ENCODE measurements at regions not wholly inside any gene's neighbourhood (a gene's known extent, or its start where the extent isn't known, plus 50 kb on each side); places are given as distances from the start of the nearest gene placed in this dataset.

GRCh38 chr2:118611691-118612090 is 235.8 kb downstream of the EN1 start:
- TF ChIP-seq CTCF (IDR thresholded peaks at IDR 0.05; ENCODE audit: low read depth, low read length), result no peak

GRCh38 chr2:118609138-118609537 is 238.3 kb downstream of the EN1 start:
- TF ChIP-seq CTCF (IDR thresholded peaks at IDR 0.05; ENCODE audit: low read depth, low read length), result no peak
- no peak overlapping the region for H3K4me3 ChIP-seq (ENCODE audit: low read depth, low read length)

More at GRCh38 chr2:118611691-118612090, 235.8 kb downstream of the EN1 start:
- H3K4me3 ChIP-seq (ENCODE audit: low read depth, low read length), result no peak overlapping the region

DNA sequence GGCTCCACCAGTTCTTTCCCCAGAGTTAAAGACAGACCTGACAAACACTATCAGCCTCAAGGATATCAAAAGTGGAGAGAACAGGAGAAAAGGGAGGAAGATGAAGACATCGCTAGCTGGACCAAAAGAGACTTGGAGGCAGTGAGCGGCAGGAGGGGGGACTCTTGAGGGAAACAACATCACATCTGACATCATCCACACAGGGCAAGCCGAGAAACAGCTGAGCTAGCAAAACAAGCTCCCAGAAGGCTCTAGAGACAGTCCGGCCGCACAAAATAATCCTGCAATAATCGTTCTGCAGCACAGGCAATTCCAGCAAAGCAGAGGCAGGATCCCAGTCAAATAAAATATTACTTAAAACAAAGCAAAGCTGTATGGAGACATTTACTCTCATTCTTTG is 239.8 kb downstream of the EN1 start:
- H3K4me3 ChIP-seq (ENCODE audit: low read depth, low read length), result no peak overlapping the region
- TF ChIP-seq CTCF (IDR thresholded peaks at IDR 0.05; ENCODE audit: low read depth, low read length), result no peak

- no peak for TF ChIP-seq CTCF (IDR thresholded peaks at IDR 0.05; ENCODE audit: low read depth, low read length)
- no peak overlapping the region for H3K4me3 ChIP-seq (ENCODE audit: low read depth, low read length)
These were observed 242.6 kb downstream of the EN1 start for GRCh38 chr2:118604811-118605210.

DNA sequence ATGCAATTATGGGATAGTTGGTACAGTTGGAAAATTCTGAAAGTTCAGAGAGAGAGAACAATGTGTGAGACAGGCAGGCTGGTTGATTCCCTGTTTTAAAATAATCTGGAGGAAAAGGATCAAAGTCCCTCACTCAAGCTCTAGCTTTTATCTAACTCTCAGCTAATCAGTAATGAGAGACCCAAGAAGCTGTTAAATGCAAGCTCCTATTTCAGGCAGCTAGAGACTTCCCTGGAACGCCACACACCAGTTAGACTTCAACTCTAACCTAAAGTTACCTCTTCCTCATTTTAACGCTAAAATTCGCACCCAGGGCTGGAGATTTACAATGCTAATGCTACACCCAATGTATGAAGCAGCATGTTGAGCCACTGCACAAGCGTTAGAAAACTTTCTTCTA is 243.1 kb downstream of the EN1 start:
- no peak for TF ChIP-seq CTCF (IDR thresholded peaks at IDR 0.05; ENCODE audit: low read depth, low read length)

DNA sequence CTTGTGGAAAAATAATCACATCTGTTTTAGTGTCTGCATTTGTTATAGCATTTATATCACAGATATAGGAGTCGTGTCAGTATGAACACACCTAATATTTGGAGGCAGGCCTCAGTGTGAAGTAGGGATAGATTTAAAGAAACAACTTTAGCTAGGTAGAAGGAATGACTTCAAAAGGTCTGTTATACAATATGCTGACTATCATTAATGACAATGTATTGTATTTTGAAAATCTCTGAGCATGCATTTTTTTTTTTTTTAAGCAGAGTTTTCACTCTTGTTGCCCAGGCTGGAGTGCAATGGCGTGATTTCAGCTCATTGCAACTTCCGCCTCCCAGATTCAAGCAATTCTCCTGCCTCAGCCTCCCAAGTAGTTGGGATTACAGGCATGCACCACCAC is 248.3 kb downstream of the EN1 start:
- H3K4me3 ChIP-seq (ENCODE audit: low read depth, low read length), result no peak overlapping the region
- no peak for TF ChIP-seq CTCF (IDR thresholded peaks at IDR 0.05; ENCODE audit: low read depth, low read length)

More for the DNA sequence above, 243.1 kb downstream of the EN1 start:
- no peak overlapping the region for H3K4me3 ChIP-seq (ENCODE audit: low read depth, low read length)

DNA sequence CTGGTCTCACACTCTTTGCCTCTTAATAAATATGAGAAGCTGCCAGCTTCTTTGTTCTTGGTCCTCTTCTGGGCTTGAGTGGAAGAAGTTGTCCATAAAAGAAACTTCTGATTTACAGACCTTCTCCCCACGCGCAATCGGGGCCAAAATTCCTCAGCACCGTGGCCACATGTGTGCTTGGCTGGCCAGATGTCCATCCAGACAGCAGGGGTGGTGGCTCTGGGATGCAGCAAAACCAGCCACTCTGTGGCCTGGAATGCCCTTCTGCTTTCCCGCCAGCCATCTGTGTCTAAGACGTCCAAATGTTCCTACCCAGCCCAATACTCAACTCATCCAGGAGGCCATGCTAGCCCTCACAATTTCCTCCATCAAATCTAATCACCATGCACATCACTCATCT is 250.8 kb downstream of the EN1 start:
- H3K4me3 ChIP-seq (ENCODE audit: low read depth, low read length), result no peak overlapping the region
- TF ChIP-seq CTCF (IDR thresholded peaks at IDR 0.05; ENCODE audit: low read depth, low read length), result no peak
